Mesothelial cell of epicardium (in vitro differentiated cells): ENCODE measurements at regions not wholly inside any gene's neighbourhood (a gene's known extent, or its start where the extent isn't known, plus 50 kb on each side); places are given as distances from the start of the nearest gene placed in this dataset.
"Not testable (repeated sequence)": the region's sequence is repeated elsewhere in the genome, so short reads cannot be mapped to it uniquely, and the experiment has no call there.

Experiments
- DNase-seq, 2 experiments: peaks; one replicate each; pipeline ENCODE4 v3.0.0; 2021; ENCODE audit warnings: low spot score in 2 of 2; ENCODE audit not compliant: unreplicated experiment in 2 of 2
- H3K27ac Mint-ChIP-seq: 2 replicates; pipeline ENCODE4 v1.8.0; 2021; ENCODE audit warnings: mixed read lengths
- H3K27me3 Mint-ChIP-seq: 2 replicates; pipeline ENCODE4 v1.8.0; 2021; ENCODE audit warnings: low read depth, mixed read lengths
- H3K36me3 Mint-ChIP-seq: 2 replicates; pipeline ENCODE4 v1.8.0; 2021; ENCODE audit warnings: mixed read lengths
- H3K4me1 Mint-ChIP-seq: 2 replicates; pipeline ENCODE4 v1.8.0; 2021; ENCODE audit warnings: mixed read lengths
- H3K4me3 Mint-ChIP-seq: 2 replicates; pipeline ENCODE4 v1.8.0; 2021; ENCODE audit warnings: mild to moderate bottlenecking, moderate library complexity, mixed read lengths
- H3K9me3 Mint-ChIP-seq: 2 replicates; pipeline ENCODE4 v1.8.0; 2021; ENCODE audit warnings: mixed read lengths
- CTCF ChIP-seq: fragments of 200-600 bp; sonication (generic); IDR thresholded peaks from one replicate; pipeline ENCODE4 v1.5.0; 2021; ENCODE audit warnings: antibody characterized with exemption; ENCODE audit not compliant: unreplicated experiment

GRCh38 chr5:96176022-96176421, 214.4 kb upstream of the ELL2 start:
- DNase-seq, result no peak
- TF ChIP-seq CTCF, result no peak
- Mint-ChIP-seq H3K4me1 (peaks cover 30% of the 10 kb centered on the region), H3K9me3 (no peaks in the 10 kb centered on the region), H3K4me3 (no peak overlapping the region), H3K36me3 (no peaks in the 10 kb centered on the region), H3K27ac (peak overlapping the region; percentile 10), H3K27me3 (peaks cover 2% of the 10 kb centered on the region)

- peaks cover 30% of the 10 kb centered on the region for H3K4me1 Mint-ChIP-seq
- no peak for DNase-seq
- H3K36me3 Mint-ChIP-seq, result no peaks in the 10 kb centered on the region
- no peaks in the 10 kb centered on the region for H3K9me3 Mint-ChIP-seq
- no peak overlapping the region for H3K4me3 Mint-ChIP-seq
- no peak overlapping the region for H3K27ac Mint-ChIP-seq
- peak; percentile 40 for TF ChIP-seq CTCF
- peaks cover 2% of the 10 kb centered on the region for H3K27me3 Mint-ChIP-seq
These were observed 213.4 kb upstream of the ELL2 start for GRCh38 chr5:96175090-96175489.

GRCh38 chr5:96173366-96173765, 211.7 kb upstream of the ELL2 start:
- H3K4me3 Mint-ChIP-seq, result no peak overlapping the region
- no peak for TF ChIP-seq CTCF
- H3K27ac Mint-ChIP-seq, result no peak overlapping the region
- H3K27me3 Mint-ChIP-seq, result peaks cover 2% of the 10 kb centered on the region
- no peak for DNase-seq
- H3K36me3 Mint-ChIP-seq, result no peaks in the 10 kb centered on the region
- H3K9me3 Mint-ChIP-seq, result no peaks in the 10 kb centered on the region
- H3K4me1 Mint-ChIP-seq, result peaks cover 19% of the 10 kb centered on the region

- H3K4me3 Mint-ChIP-seq, result no peak overlapping the region
- H3K9me3 Mint-ChIP-seq, result no peaks in the 10 kb centered on the region
- H3K27me3 Mint-ChIP-seq, result peaks cover 2% of the 10 kb centered on the region
- no peak for DNase-seq
- H3K4me1 Mint-ChIP-seq, result peaks cover 11% of the 10 kb centered on the region
- H3K27ac Mint-ChIP-seq, result no peak overlapping the region
- TF ChIP-seq CTCF, result no peak
- no peaks in the 10 kb centered on the region for H3K36me3 Mint-ChIP-seq
These were observed 210.8 kb upstream of the ELL2 start for GRCh38 chr5:96172436-96172835.

- H3K27me3 Mint-ChIP-seq, DNase-seq, H3K27ac Mint-ChIP-seq, H3K4me3 Mint-ChIP-seq, H3K9me3 Mint-ChIP-seq, H3K36me3 Mint-ChIP-seq: not testable (repeated sequence)
- peaks cover 10% of the 10 kb centered on the region for H3K4me1 Mint-ChIP-seq
These were observed 210.3 kb upstream of the ELL2 start for GRCh38 chr5:96171973-96172372.

- H3K9me3 Mint-ChIP-seq, H3K4me3 Mint-ChIP-seq, H3K27me3 Mint-ChIP-seq, H3K4me1 Mint-ChIP-seq, H3K36me3 Mint-ChIP-seq, H3K27ac Mint-ChIP-seq, DNase-seq: not testable (repeated sequence)
These were observed 209.0 kb upstream of the ELL2 start for GRCh38 chr5:96170481-96171125.

- not testable (repeated sequence) for H3K36me3 Mint-ChIP-seq, H3K4me1 Mint-ChIP-seq, H3K4me3 Mint-ChIP-seq, H3K27ac Mint-ChIP-seq, DNase-seq, H3K27me3 Mint-ChIP-seq, H3K9me3 Mint-ChIP-seq
These were observed 207.2 kb upstream of the ELL2 start for GRCh38 chr5:96168833-96169232.
